Uterus (tissue), 2 donors: ENCODE measurements at regions not wholly inside any gene's neighbourhood (a gene's known extent, or its start where the extent isn't known, plus 50 kb on each side); places are given as distances from the start of the nearest gene placed in this dataset.

ENCODE experiments used
- POLR2A ChIP-seq, 2 donors: fragments of 450-650 bp; IDR thresholded peaks; one replicate each; pipeline ENCODE4 v1.6.1; 2016; ENCODE audit warnings: antibody characterized with exemption in 2 of 2, mild to moderate bottlenecking in 1 of 2, moderate library complexity in 1 of 2
- TF ChIP-seq, protein P1 (sequence below), 4 experiments: fragments of 200-600 bp in 2 of 4; fragments of 450-650 bp in 2 of 4; sonication (generic) in 2 of 4; IDR thresholded peaks; one replicate each; pipeline ENCODE4 v1.5.1; 2016 to 2019; ENCODE audit warnings: antibody characterized with exemption in 4 of 4, mild to moderate bottlenecking in 2 of 4, moderate library complexity in 1 of 4

DNA sequence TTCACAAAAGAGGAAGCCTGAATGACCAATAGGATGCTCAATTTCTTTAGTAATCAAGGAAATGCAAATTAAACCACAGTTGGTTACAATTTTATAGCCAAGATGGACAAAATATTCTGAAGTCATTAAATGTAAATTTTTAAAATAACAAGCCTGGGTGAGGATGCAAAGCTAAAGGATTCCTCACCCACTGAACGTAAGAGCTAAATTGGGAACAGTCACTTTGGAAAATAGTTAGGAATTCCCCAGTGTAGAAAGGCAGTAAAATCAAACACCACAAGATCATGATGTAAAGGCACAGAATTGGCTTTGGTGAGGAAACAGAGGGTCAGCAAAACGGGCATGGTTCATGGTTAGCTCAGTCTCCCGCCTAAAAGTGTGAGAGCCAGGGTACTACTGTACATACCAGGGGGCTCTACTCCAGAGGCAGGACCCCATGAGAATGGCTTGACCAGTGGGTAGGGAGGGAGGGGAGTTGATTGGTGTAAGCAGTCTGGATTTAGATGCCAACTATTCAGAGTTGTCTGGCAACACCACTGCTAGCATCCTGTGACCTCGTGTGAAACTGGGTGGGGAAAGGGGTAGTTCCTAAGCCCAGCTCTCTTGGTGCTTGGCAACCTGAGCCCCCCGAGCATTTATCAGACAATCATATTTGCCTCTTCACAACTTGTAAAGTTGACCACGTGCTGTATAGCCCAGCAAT lies 213.4 kb upstream of the EGLN3 start:
- TF ChIP-seq, protein P1, sequence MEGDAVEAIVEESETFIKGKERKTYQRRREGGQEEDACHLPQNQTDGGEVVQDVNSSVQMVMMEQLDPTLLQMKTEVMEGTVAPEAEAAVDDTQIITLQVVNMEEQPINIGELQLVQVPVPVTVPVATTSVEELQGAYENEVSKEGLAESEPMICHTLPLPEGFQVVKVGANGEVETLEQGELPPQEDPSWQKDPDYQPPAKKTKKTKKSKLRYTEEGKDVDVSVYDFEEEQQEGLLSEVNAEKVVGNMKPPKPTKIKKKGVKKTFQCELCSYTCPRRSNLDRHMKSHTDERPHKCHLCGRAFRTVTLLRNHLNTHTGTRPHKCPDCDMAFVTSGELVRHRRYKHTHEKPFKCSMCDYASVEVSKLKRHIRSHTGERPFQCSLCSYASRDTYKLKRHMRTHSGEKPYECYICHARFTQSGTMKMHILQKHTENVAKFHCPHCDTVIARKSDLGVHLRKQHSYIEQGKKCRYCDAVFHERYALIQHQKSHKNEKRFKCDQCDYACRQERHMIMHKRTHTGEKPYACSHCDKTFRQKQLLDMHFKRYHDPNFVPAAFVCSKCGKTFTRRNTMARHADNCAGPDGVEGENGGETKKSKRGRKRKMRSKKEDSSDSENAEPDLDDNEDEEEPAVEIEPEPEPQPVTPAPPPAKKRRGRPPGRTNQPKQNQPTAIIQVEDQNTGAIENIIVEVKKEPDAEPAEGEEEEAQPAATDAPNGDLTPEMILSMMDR (IDR thresholded peaks at IDR 0.05), result no peak
- no peak for TF ChIP-seq POLR2A (IDR thresholded peaks at IDR 0.05)
